K562 (cell line): ENCODE measurements at regions not wholly inside any gene's neighbourhood (a gene's known extent, or its start where the extent isn't known, plus 50 kb on each side); places are given as distances from the start of the nearest gene placed in this dataset.

Experiments
- CHD2 ChIP-seq: IDR thresholded peaks from 2 replicates; pipeline ENCODE4 v1.6.1; 2011; ENCODE audit warnings: low read depth, low read length
- ESRRA ChIP-seq: fragments of 450-650 bp; IDR thresholded peaks from 2 replicates; pipeline ENCODE4 v1.6.1; 2014; ENCODE audit warnings: low read depth, mild to moderate bottlenecking, moderate library complexity, borderline replicate concordance
- ETV6 ChIP-seq, 3 experiments: fragments of 150-350 bp in 1 of 3; sonication (generic) in 1 of 3; formaldehyde crosslinking in 1 of 3; IDR thresholded peaks; 2 replicates each; pipeline versions ENCODE4 v1.6.1 to v1.8.0; 2014 to 2022; ENCODE audit warnings: borderline replicate concordance in 2 of 3, low read depth in 2 of 3, antibody characterized with exemption in 1 of 3, low read length in 1 of 3, mild to moderate bottlenecking in 1 of 3, missing genetic modification reagents in 1 of 3
- LARP7 ChIP-seq: fragments of 450-650 bp; IDR thresholded peaks from 2 replicates; pipeline ENCODE4 v1.6.1; 2016
- POLR2AphosphoS5 ChIP-seq: IDR thresholded peaks from 2 replicates; pipeline ENCODE4 v1.6.1; 2011; ENCODE audit warnings: mild to moderate bottlenecking, low read depth, low read length, moderate library complexity; ENCODE audit not compliant: control insufficient read depth, insufficient read depth
- TBP ChIP-seq: optimal IDR thresholded peaks from 2 replicates; pipeline ENCODE3; 2011; ENCODE audit warnings: low read depth, low read length, improper control_type of control experiment
- TF ChIP-seq, protein P1 (sequence below): fragments of 250-450 bp; sonication (Bioruptor Pico); IDR thresholded peaks from 2 replicates; pipeline ENCODE4 v1.4.0; 2020; ENCODE audit warnings: mild to moderate bottlenecking
- TF ChIP-seq, protein P2 (sequence below): fragments of 250-450 bp; sonication (Bioruptor Pico); IDR thresholded peaks from 2 replicates; pipeline ENCODE4 v1.5.0; 2020; ENCODE audit warnings: mild to moderate bottlenecking
- TF ChIP-seq, protein P3 (sequence below): fragments of 250-450 bp; sonication (Bioruptor Pico); IDR thresholded peaks from 2 replicates; pipeline ENCODE4 v1.8.0; 2021; ENCODE audit warnings: borderline replicate concordance, mild to moderate bottlenecking, moderate library complexity; ENCODE audit not compliant: poor library complexity, severe bottlenecking
- TF ChIP-seq, protein P4 (sequence below), 3 experiments: IDR thresholded peaks in 2 of 3; conservative IDR thresholded peaks in 1 of 3; 2 replicates each; pipeline ENCODE4 v1.5.1; 2011 to 2012; ENCODE audit warnings: low read length in 3 of 3, mild to moderate bottlenecking in 3 of 3, control low read depth in 2 of 3, improper control_type of control experiment in 1 of 3, inconsistent platforms in 1 of 3, low read depth in 1 of 3, mixed read lengths in 1 of 3, moderate library complexity in 1 of 3; ENCODE audit not compliant: insufficient read depth in 2 of 3

DNA sequence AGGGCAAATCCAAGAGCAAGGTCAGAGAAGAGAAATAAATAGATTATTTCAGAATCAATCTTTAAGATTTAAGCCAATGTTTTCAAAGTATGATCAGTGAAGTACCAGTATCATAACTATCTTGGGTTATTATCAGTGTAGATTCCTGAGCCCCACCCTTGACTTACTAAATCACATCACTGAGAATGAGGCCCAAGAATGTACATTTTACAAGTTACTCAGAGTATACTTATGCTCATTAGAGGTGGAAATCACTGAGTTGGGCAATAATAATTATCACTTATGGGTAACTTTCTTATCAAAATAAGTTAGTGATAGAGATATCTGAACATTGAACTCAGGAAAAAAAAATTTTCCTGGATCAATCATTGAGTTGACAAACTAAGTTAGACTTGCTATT is 121.6 kb upstream of the NOCT start:
- TF ChIP-seq, protein P1, sequence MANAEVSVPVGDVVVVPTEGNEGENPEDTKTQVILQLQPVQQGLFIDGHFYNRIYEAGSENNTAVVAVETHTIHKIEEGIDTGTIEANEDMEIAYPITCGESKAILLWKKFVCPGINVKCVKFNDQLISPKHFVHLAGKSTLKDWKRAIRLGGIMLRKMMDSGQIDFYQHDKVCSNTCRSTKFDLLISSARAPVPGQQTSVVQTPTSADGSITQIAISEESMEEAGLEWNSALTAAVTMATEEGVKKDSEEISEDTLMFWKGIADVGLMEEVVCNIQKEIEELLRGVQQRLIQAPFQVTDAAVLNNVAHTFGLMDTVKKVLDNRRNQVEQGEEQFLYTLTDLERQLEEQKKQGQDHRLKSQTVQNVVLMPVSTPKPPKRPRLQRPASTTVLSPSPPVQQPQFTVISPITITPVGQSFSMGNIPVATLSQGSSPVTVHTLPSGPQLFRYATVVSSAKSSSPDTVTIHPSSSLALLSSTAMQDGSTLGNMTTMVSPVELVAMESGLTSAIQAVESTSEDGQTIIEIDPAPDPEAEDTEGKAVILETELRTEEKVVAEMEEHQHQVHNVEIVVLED (CRISPR knock-in tag) = no peak
- TF ChIP-seq ETV6 (IDR thresholded peaks at IDR 0.05; ENCODE audit: borderline replicate concordance in 1 of 2, low read depth in 2 of 2, low read length in 1 of 2) (no peak), ETV6 (CRISPR knock-in tag; IDR thresholded peaks at IDR 0.05; ENCODE audit: borderline replicate concordance) (no peak), POLR2AphosphoS5 (no peak), LARP7 (no peak), CHD2 (no peak), ESRRA (no peak), TBP (no peak)
- TF ChIP-seq, protein P2, sequence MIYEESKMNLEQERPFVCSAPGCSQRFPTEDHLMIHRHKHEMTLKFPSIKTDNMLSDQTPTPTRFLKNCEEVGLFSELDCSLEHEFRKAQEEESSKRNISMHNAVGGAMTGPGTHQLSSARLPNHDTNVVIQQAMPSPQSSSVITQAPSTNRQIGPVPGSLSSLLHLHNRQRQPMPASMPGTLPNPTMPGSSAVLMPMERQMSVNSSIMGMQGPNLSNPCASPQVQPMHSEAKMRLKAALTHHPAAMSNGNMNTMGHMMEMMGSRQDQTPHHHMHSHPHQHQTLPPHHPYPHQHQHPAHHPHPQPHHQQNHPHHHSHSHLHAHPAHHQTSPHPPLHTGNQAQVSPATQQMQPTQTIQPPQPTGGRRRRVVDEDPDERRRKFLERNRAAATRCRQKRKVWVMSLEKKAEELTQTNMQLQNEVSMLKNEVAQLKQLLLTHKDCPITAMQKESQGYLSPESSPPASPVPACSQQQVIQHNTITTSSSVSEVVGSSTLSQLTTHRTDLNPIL (CRISPR knock-in tag) = no peak
- TF ChIP-seq, protein P3, sequence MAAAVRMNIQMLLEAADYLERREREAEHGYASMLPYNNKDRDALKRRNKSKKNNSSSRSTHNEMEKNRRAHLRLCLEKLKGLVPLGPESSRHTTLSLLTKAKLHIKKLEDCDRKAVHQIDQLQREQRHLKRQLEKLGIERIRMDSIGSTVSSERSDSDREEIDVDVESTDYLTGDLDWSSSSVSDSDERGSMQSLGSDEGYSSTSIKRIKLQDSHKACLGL = no peak
- TF ChIP-seq, protein P4, sequence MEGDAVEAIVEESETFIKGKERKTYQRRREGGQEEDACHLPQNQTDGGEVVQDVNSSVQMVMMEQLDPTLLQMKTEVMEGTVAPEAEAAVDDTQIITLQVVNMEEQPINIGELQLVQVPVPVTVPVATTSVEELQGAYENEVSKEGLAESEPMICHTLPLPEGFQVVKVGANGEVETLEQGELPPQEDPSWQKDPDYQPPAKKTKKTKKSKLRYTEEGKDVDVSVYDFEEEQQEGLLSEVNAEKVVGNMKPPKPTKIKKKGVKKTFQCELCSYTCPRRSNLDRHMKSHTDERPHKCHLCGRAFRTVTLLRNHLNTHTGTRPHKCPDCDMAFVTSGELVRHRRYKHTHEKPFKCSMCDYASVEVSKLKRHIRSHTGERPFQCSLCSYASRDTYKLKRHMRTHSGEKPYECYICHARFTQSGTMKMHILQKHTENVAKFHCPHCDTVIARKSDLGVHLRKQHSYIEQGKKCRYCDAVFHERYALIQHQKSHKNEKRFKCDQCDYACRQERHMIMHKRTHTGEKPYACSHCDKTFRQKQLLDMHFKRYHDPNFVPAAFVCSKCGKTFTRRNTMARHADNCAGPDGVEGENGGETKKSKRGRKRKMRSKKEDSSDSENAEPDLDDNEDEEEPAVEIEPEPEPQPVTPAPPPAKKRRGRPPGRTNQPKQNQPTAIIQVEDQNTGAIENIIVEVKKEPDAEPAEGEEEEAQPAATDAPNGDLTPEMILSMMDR (IDR thresholded peaks at IDR 0.05 in 2 of 3, conservative IDR thresholded peaks at IDR 0.05 in 1 of 3; ENCODE audit: insufficient read depth in 2 of 3, low read depth in 1 of 3, low read length in 3 of 3) = no peak
